CD14-positive monocyte (primary cell): ENCODE measurements at regions not wholly inside any gene's neighbourhood (a gene's known extent, or its start where the extent isn't known, plus 50 kb on each side); places are given as distances from the start of the nearest gene placed in this dataset.

Experiments
- DNase-seq, 3 donors: peaks; one replicate each; pipeline ENCODE4 v3.0.0-alpha.2; 2011 to 2022
- H2AFZ ChIP-seq: 2 replicates; pipeline ENCODE4 v1.6.0; 2012; ENCODE audit warnings: mild to moderate bottlenecking, low read depth, low read length, inconsistent platforms; ENCODE audit not compliant: insufficient read depth, poor library complexity, severe bottlenecking
- H3K27ac ChIP-seq, 2 donors: 1 replicate in 1 of 2; 2 replicates in 1 of 2; pipeline ENCODE4 v1.5.1; 2012 to 2013; ENCODE audit warnings: low read length in 2 of 2, control low read depth in 1 of 2, inconsistent platforms in 1 of 2, low read depth in 1 of 2, mild to moderate bottlenecking in 1 of 2
- H3K27me3 ChIP-seq, 2 donors: one replicate each; pipeline versions ENCODE4 v1.6.0 to v1.6.1; 2011 to 2013; ENCODE audit warnings: low read length in 2 of 2; ENCODE audit not compliant: control insufficient read depth in 2 of 2, insufficient read depth in 2 of 2
- H3K36me3 ChIP-seq, 2 donors: replicated peaks in 1 of 2; 1 replicate in 1 of 2; 2 replicates in 1 of 2; pipeline versions ENCODE4 v1.5.1 to v1.6.1; 2012 to 2013; ENCODE audit warnings: low read length in 2 of 2, control low read depth in 1 of 2, inconsistent platforms in 1 of 2, mild to moderate bottlenecking in 1 of 2; ENCODE audit not compliant: insufficient read depth in 2 of 2, control insufficient read depth in 1 of 2
- H3K4me1 ChIP-seq, 2 donors: 1 replicate in 1 of 2; 2 replicates in 1 of 2; pipeline versions ENCODE4 v1.5.1 to v1.6.1; 2012 to 2013; ENCODE audit warnings: low read length in 2 of 2, control low read depth in 1 of 2, inconsistent platforms in 1 of 2, mild to moderate bottlenecking in 1 of 2, moderate library complexity in 1 of 2; ENCODE audit not compliant: insufficient read depth in 2 of 2, control insufficient read depth in 1 of 2
- H3K4me2 ChIP-seq: replicated peaks from 2 replicates; pipeline ENCODE3; 2012; ENCODE audit warnings: low read length, moderate library complexity, mild to moderate bottlenecking; ENCODE audit not compliant: poor library complexity, severe bottlenecking; ENCODE audit errors: extremely low read depth
- H3K4me3 ChIP-seq, 3 experiments: fragments of 200-600 bp in 1 of 3; sonication (generic) in 1 of 3; replicated peaks in 1 of 3; 1 replicate in 2 of 3; 2 replicates in 1 of 3; pipeline ENCODE4 v1.5.1; 2011 to 2013; ENCODE audit warnings: low read length in 3 of 3, mild to moderate bottlenecking in 3 of 3, control low read depth in 2 of 3, low read depth in 2 of 3, inconsistent platforms in 1 of 3, moderate library complexity in 1 of 3
- H3K79me2 ChIP-seq: 2 replicates; pipeline ENCODE4 v1.6.0; 2012; ENCODE audit warnings: mild to moderate bottlenecking, control low read depth, inconsistent platforms, low read length, moderate library complexity; ENCODE audit not compliant: insufficient read depth
- H3K9ac ChIP-seq: 2 replicates; pipeline ENCODE4 v1.6.0; 2017; ENCODE audit warnings: low read length, mild to moderate bottlenecking; ENCODE audit not compliant: insufficient read depth, poor library complexity, severe bottlenecking
- H3K9me3 ChIP-seq, 2 donors: replicated peaks in 1 of 2; 1 replicate in 1 of 2; 2 replicates in 1 of 2; pipeline versions ENCODE4 v1.5.1 to v1.6.1; 2012 to 2013; ENCODE audit warnings: low read length in 2 of 2, control low read depth in 1 of 2; ENCODE audit not compliant: control insufficient read depth in 1 of 2, insufficient read depth in 1 of 2
- H4K20me1 ChIP-seq: 2 replicates; pipeline ENCODE4 v1.6.0; 2012; ENCODE audit warnings: mild to moderate bottlenecking, low read length, control low read depth, moderate library complexity; ENCODE audit not compliant: insufficient read depth
- H3K27ac Mint-ChIP-seq, 7 donors: one replicate each; pipeline ENCODE4 v1.8.0; 2020; ENCODE audit warnings: mild to moderate bottlenecking in 7 of 7, mixed read lengths in 7 of 7, moderate library complexity in 6 of 7, inconsistent platforms in 2 of 7
- H3K27me3 Mint-ChIP-seq, 3 donors: one replicate each; pipeline ENCODE4 v1.8.0; 2021 to 2022; ENCODE audit warnings: low read depth in 3 of 3, mild to moderate bottlenecking in 3 of 3, mixed read lengths in 3 of 3, moderate library complexity in 3 of 3, inconsistent platforms in 1 of 3
- H3K36me3 Mint-ChIP-seq, 2 donors: one replicate each; pipeline ENCODE4 v1.8.0; 2020; ENCODE audit warnings: mixed read lengths in 2 of 2, inconsistent platforms in 1 of 2, mild to moderate bottlenecking in 1 of 2
- H3K4me1 Mint-ChIP-seq: one replicate; pipeline ENCODE4 v1.8.0; 2020; ENCODE audit warnings: mild to moderate bottlenecking, mixed read lengths
- H3K4me3 Mint-ChIP-seq, 2 donors: one replicate each; pipeline ENCODE4 v1.8.0; 2020; ENCODE audit warnings: mild to moderate bottlenecking in 2 of 2, mixed read lengths in 2 of 2, moderate library complexity in 1 of 2
- H3K9me3 Mint-ChIP-seq, 7 donors: one replicate each; pipeline ENCODE4 v1.8.0; 2020 to 2022; ENCODE audit warnings: mixed read lengths in 7 of 7, mild to moderate bottlenecking in 6 of 7, moderate library complexity in 6 of 7, inconsistent platforms in 2 of 7
- WGBS: methylation state at CpG from one replicate; pipeline ENCODE4 v1.1.5; 2013; ENCODE audit warnings: missing lambda C conversion rate; ENCODE audit not compliant: insufficient coverage; 5-methylcytosine and 5-hydroxymethylcytosine counted together
- intact Hi-C, 2 donors: fragments of 100-400 bp; cut with micrococcal nuclease; formaldehyde crosslinking; loops; one replicate each; pipeline versions ENCODE4 v1.15.0 to v1.15.1; 2023
- TF ChIP-seq, protein P1 (sequence below): fragments of 200-600 bp; IDR thresholded peaks from one replicate; pipeline ENCODE4 v1.8.0; 2022; ENCODE audit warnings: antibody characterized with exemption, mild to moderate bottlenecking

- Mint-ChIP-seq H3K36me3 (no peaks in the 10 kb centered on the region), H3K27me3 (peaks cover 11 to 20% (median 13%) of the 10 kb centered on the region in 3 donors), H3K4me3 (no peak overlapping the region), H3K4me1 (peaks cover 8% of the 10 kb centered on the region), H3K9me3 (peaks cover 0 to 3% (median 0%) of the 10 kb centered on the region in 7 donors), H3K27ac (peak overlapping the region in 1 of 7 donors; percentile 36)
- Histone ChIP-seq H2AFZ (no peak overlapping the region), H3K4me3 (no peak overlapping the region), H3K9me3 (no peaks in the 10 kb centered on the region), H3K36me3 (no peaks in the 10 kb centered on the region), H3K27me3 (no peaks in the 10 kb centered on the region), H4K20me1 (no peaks in the 10 kb centered on the region), H3K4me1 (no peaks in the 10 kb centered on the region), H3K4me2 (no peak overlapping the region), H3K79me2 (no peaks in the 10 kb centered on the region), H3K9ac (no peak overlapping the region), H3K27ac (no peak overlapping the region)
- intact Hi-C loops = no loop called here
- TF ChIP-seq, protein P1, sequence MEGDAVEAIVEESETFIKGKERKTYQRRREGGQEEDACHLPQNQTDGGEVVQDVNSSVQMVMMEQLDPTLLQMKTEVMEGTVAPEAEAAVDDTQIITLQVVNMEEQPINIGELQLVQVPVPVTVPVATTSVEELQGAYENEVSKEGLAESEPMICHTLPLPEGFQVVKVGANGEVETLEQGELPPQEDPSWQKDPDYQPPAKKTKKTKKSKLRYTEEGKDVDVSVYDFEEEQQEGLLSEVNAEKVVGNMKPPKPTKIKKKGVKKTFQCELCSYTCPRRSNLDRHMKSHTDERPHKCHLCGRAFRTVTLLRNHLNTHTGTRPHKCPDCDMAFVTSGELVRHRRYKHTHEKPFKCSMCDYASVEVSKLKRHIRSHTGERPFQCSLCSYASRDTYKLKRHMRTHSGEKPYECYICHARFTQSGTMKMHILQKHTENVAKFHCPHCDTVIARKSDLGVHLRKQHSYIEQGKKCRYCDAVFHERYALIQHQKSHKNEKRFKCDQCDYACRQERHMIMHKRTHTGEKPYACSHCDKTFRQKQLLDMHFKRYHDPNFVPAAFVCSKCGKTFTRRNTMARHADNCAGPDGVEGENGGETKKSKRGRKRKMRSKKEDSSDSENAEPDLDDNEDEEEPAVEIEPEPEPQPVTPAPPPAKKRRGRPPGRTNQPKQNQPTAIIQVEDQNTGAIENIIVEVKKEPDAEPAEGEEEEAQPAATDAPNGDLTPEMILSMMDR = no peak
- 92% methylated on average over 8 of the region's 16 CpGs for WGBS
- DNase-seq = no peak
Observed at GRCh38 chr20:60482221-60483008, 524.2 kb downstream of the CDH26 start.

DNA sequence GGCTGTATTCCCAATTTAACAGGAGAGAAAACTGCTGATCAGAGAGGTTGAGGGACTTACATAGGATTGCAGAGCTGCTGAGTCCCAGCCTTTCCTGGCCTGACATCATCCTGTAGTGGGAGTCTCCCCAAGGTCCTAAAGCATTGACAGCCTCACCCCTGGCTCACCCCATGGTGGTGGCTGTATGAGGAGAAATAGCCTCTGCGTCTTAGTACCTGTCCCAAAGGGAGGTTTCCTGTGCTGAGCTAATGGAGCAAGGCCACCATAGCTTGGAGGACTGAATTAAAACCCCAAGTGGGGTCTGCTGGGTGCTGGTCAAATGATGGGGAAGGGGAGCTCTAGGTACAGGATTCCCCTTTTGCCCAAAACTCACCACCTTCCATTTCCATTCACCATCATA lies 525.1 kb downstream of the CDH26 start:
- no peak overlapping the region for H3K9ac ChIP-seq
- no peak overlapping the region for H3K27ac ChIP-seq
- H3K4me1 Mint-ChIP-seq = no peaks in the 10 kb centered on the region
- H3K9me3 ChIP-seq = no peaks in the 10 kb centered on the region
- H3K4me3 Mint-ChIP-seq = no peak overlapping the region
- no peaks in the 10 kb centered on the region for H3K4me1 ChIP-seq
- no peak for DNase-seq
- no peak overlapping the region for H3K27ac Mint-ChIP-seq
- no peaks in the 10 kb centered on the region for H3K36me3 ChIP-seq
- WGBS = no CpG with 5 or more reads among the region's 1 CpG
- no peaks in the 10 kb centered on the region for H3K79me2 ChIP-seq
- H3K36me3 Mint-ChIP-seq = no peaks in the 10 kb centered on the region
- H3K9me3 Mint-ChIP-seq = peaks cover 0 to 3% (median 0%) of the 10 kb centered on the region in 7 donors
- no peak overlapping the region for H2AFZ ChIP-seq
- TF ChIP-seq, protein P1 = no peak
- no peaks in the 10 kb centered on the region for H3K27me3 ChIP-seq
- intact Hi-C loops = no loop called here
- H4K20me1 ChIP-seq = no peaks in the 10 kb centered on the region
- no peak overlapping the region for H3K4me2 ChIP-seq
- H3K4me3 ChIP-seq = no peak overlapping the region
- peaks cover 11 to 12% (median 12%) of the 10 kb centered on the region in 3 donors for H3K27me3 Mint-ChIP-seq
